Activated CD8-positive, alpha-beta memory T cell treated with anti-CD3 and anti-CD28 coated beads for 48 hours (primary cell): ENCODE measurements at regions not wholly inside any gene's neighbourhood (a gene's known extent, or its start where the extent isn't known, plus 50 kb on each side); places are given as distances from the start of the nearest gene placed in this dataset.

Experiments
- DNase-seq, 3 experiments: peaks; one replicate each; pipeline ENCODE4 v3.0.0-alpha.2; 2020; ENCODE audit warnings: low read depth in 2 of 3, low spot score in 2 of 3

DNA sequence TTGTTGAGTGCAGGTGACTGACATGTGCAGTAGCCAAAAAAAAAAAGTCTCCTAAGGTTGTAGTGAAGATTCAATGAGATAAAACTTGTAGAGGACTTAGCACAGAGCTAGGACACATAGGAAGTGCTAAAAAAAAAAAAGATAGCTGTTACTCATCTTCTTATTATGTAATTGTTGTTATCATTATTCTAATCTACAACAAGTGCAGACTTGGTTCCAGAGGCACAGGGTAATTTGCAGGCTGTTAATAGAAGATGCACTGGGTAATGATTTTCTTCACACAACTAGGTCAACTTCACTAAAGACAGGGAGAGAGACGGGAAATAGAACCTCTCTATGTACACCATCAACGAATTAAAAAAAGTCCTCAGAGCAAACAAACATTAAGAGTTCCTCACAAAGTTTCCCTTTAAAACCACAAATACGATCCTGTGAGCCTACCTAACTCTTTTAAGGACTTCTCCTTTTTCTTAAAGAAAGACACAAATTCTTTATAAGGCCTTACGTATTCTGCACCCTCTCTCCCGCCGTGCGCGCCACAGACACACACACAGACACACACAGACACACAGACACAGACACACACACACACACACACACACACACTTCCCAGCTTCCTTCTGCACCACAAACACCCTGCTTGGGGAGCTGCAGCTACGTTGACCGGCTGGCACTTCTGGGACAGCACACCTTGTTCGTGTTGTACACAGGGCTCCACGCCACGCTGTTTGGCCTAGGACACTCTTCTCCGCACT is 49.8 kb upstream of the GADD45A start:
- DNase-seq, result no peak
